H9 (cell line): ENCODE measurements at regions not wholly inside any gene's neighbourhood (a gene's known extent, or its start where the extent isn't known, plus 50 kb on each side); places are given as distances from the start of the nearest gene placed in this dataset.

Source experiments
- DNase-seq: peaks from one replicate; pipeline ENCODE4 v3.0.0-alpha.2; 2017
- H2AFZ ChIP-seq: one replicate; pipeline ENCODE4 v1.6.1; 2013; ENCODE audit warnings: mild to moderate bottlenecking, low read length, control low read depth, moderate library complexity
- H2AK5ac ChIP-seq: 2 replicates; pipeline ENCODE4 v1.6.1; 2013; ENCODE audit warnings: low read length, control low read depth, mixed read lengths; ENCODE audit not compliant: insufficient read length
- H2BK120ac ChIP-seq: one replicate; pipeline ENCODE4 v1.6.1; 2013; ENCODE audit warnings: low read depth, mild to moderate bottlenecking, low read length, control low read depth, inconsistent platforms; ENCODE audit not compliant: poor library complexity, severe bottlenecking
- H2BK12ac ChIP-seq: 2 replicates; pipeline ENCODE4 v1.6.1; 2013; ENCODE audit warnings: low read length, control low read depth, mixed read lengths, low read depth; ENCODE audit not compliant: insufficient read length
- H2BK15ac ChIP-seq: 2 replicates; pipeline ENCODE4 v1.6.1; 2013; ENCODE audit warnings: low read depth, low read length, control low read depth
- H2BK20ac ChIP-seq: one replicate; pipeline ENCODE4 v1.6.1; 2013; ENCODE audit warnings: low read depth, mild to moderate bottlenecking, low read length, control low read depth, inconsistent platforms; ENCODE audit not compliant: poor library complexity, severe bottlenecking
- H2BK5ac ChIP-seq: 2 replicates; pipeline ENCODE4 v1.6.1; 2013; ENCODE audit warnings: low read length, control low read depth, mixed read lengths; ENCODE audit not compliant: insufficient read length
- H3K14ac ChIP-seq: 2 replicates; pipeline ENCODE4 v1.6.1; 2013; ENCODE audit warnings: low read length, control low read depth; ENCODE audit not compliant: insufficient read depth
- H3K18ac ChIP-seq: 2 replicates; pipeline ENCODE4 v1.6.1; 2013; ENCODE audit warnings: low read depth, mild to moderate bottlenecking, mixed read lengths, low read length, control low read depth; ENCODE audit not compliant: insufficient read length
- H3K23ac ChIP-seq: 2 replicates; pipeline ENCODE4 v1.6.1; 2013; ENCODE audit warnings: low read length, control low read depth, mixed read lengths, low read depth; ENCODE audit not compliant: insufficient read length
- H3K23me2 ChIP-seq: 2 replicates; pipeline ENCODE4 v1.6.1; 2013; ENCODE audit warnings: low read depth, mild to moderate bottlenecking, mixed read lengths, low read length, control low read depth; ENCODE audit not compliant: insufficient read length, poor library complexity, severe bottlenecking
- H3K27ac ChIP-seq: 2 replicates; pipeline ENCODE4 v1.5.1; 2013; ENCODE audit warnings: low read length, control low read depth, mixed read lengths, low read depth; ENCODE audit not compliant: insufficient read length
- H3K27me3 ChIP-seq: 2 replicates; pipeline ENCODE4 v1.6.1; 2013; ENCODE audit warnings: low read length, control low read depth, inconsistent platforms; ENCODE audit not compliant: insufficient read depth
- H3K4ac ChIP-seq: 2 replicates; pipeline ENCODE4 v1.6.1; 2013; ENCODE audit warnings: low read depth, mild to moderate bottlenecking, control low read depth, inconsistent platforms, low read length, moderate library complexity
- H3K4me1 ChIP-seq: 2 replicates; pipeline ENCODE4 v1.6.1; 2013; ENCODE audit warnings: low read length, control low read depth, inconsistent platforms; ENCODE audit not compliant: insufficient read depth
- H3K4me2 ChIP-seq: 2 replicates; pipeline ENCODE4 v1.6.1; 2013; ENCODE audit warnings: low read length, control low read depth, mixed read lengths; ENCODE audit not compliant: insufficient read length, insufficient read depth
- H3K56ac ChIP-seq: 2 replicates; pipeline ENCODE4 v1.6.1; 2013; ENCODE audit warnings: low read depth, mild to moderate bottlenecking, mixed read lengths, low read length, control low read depth; ENCODE audit not compliant: insufficient read length
- H3K79me1 ChIP-seq: 2 replicates; pipeline ENCODE4 v1.6.1; 2013; ENCODE audit warnings: low read depth, mild to moderate bottlenecking, moderate library complexity, low read length, control low read depth, inconsistent platforms; ENCODE audit not compliant: insufficient read depth, poor library complexity, severe bottlenecking
- H3K79me2 ChIP-seq: 2 replicates; pipeline ENCODE4 v1.6.1; 2013; ENCODE audit warnings: low read length, control low read depth, inconsistent platforms; ENCODE audit not compliant: insufficient read depth
- H3K9ac ChIP-seq: 2 replicates; pipeline ENCODE4 v1.6.1; 2013; ENCODE audit warnings: low read length, control low read depth, mixed read lengths; ENCODE audit not compliant: insufficient read length; ENCODE audit errors: extremely low read depth
- H3K9me3 ChIP-seq: one replicate; pipeline ENCODE4 v1.6.1; 2013; ENCODE audit warnings: low read depth, low read length, inconsistent platforms; ENCODE audit not compliant: control insufficient read depth
- H3T11ph ChIP-seq: one replicate; pipeline ENCODE4 v1.6.1; 2013; ENCODE audit warnings: mild to moderate bottlenecking, low read length, control low read depth, inconsistent platforms
- H4K20me1 ChIP-seq: one replicate; pipeline ENCODE4 v1.6.1; 2013; ENCODE audit not compliant: control insufficient read depth, insufficient read length, insufficient read depth
- H4K5ac ChIP-seq: 2 replicates; pipeline ENCODE4 v1.6.1; 2013; ENCODE audit warnings: low read depth, mild to moderate bottlenecking, mixed read lengths, low read length, control low read depth; ENCODE audit not compliant: insufficient read length
- H4K8ac ChIP-seq: replicated peaks from 2 replicates; pipeline ENCODE4 v1.6.1; 2013; ENCODE audit warnings: low read length, control low read depth, mixed read lengths, low read depth; ENCODE audit not compliant: insufficient read length
- H4K91ac ChIP-seq: 2 replicates; pipeline ENCODE4 v1.6.1; 2013; ENCODE audit warnings: low read depth, mild to moderate bottlenecking, moderate library complexity, mixed read lengths, low read length, control low read depth; ENCODE audit not compliant: insufficient read length
- H3K27ac Mint-ChIP-seq, 3 experiments: 2 replicates in 2 of 3; 3 replicates in 1 of 3; pipeline ENCODE4 v1.8.0; 2020 to 2021; ENCODE audit warnings: mixed read lengths in 3 of 3, mild to moderate bottlenecking in 1 of 3, moderate library complexity in 1 of 3
- H3K27me3 Mint-ChIP-seq: 2 replicates; pipeline ENCODE4 v1.8.0; 2021; ENCODE audit warnings: low read depth, mild to moderate bottlenecking, moderate library complexity, mixed read lengths
- H3K36me3 Mint-ChIP-seq, 3 experiments: 2 replicates in 2 of 3; 3 replicates in 1 of 3; pipeline ENCODE4 v1.8.0; 2020 to 2021; ENCODE audit warnings: low read depth in 3 of 3, mixed read lengths in 3 of 3; ENCODE audit not compliant: insufficient read depth in 1 of 3
- H3K4me1 Mint-ChIP-seq, 2 experiments: 2 replicates each; pipeline ENCODE4 v1.8.0; 2020; ENCODE audit warnings: mixed read lengths in 2 of 2
- H3K4me3 Mint-ChIP-seq, 2 experiments: 2 replicates in 1 of 2; 3 replicates in 1 of 2; pipeline ENCODE4 v1.8.0; 2020 to 2021; ENCODE audit warnings: mild to moderate bottlenecking in 2 of 2, mixed read lengths in 2 of 2, moderate library complexity in 1 of 2
- H3K9me3 Mint-ChIP-seq, 2 experiments: 2 replicates in 1 of 2; 3 replicates in 1 of 2; pipeline ENCODE4 v1.8.0; 2020; ENCODE audit warnings: mild to moderate bottlenecking in 2 of 2, mixed read lengths in 2 of 2, moderate library complexity in 1 of 2
- WGBS: extraction: QIAGEN DNeasy Blood & Tissue Kit; methylation state at CpG from one replicate; pipeline ENCODE4 v1.1.7; 2013; ENCODE audit warnings: missing lambda C conversion rate, low lambda C conversion rate, mixed read lengths; ENCODE audit not compliant: insufficient read length; ENCODE audit errors: extremely low coverage; 5-methylcytosine and 5-hydroxymethylcytosine counted together
- TF ChIP-seq, protein P1 (sequence below): fragments of 200-600 bp; sonication (generic); conservative IDR thresholded peaks from 3 replicates; pipeline ENCODE4 v1.8.0; 2021; ENCODE audit warnings: antibody characterized with exemption, mild to moderate bottlenecking

GRCh38 chr5:8585230-8586018, 716.5 kb downstream of the MTRR start:
- no peaks in the 10 kb centered on the region for H3K27me3 ChIP-seq
- WGBS: no CpG with 5 or more reads among the region's 3 CpGs
- H2BK15ac ChIP-seq: no peak overlapping the region
- H2BK120ac ChIP-seq: no peak overlapping the region
- no peak overlapping the region for H3K4ac ChIP-seq
- no peak overlapping the region for H2BK5ac ChIP-seq
- H3K56ac ChIP-seq: no peak overlapping the region
- H3K4me1 ChIP-seq: no peaks in the 10 kb centered on the region
- H3K14ac ChIP-seq: no peak overlapping the region
- H3K4me2 ChIP-seq: no peak overlapping the region
- H3K27ac ChIP-seq: no peak overlapping the region
- H2AFZ ChIP-seq: no peak overlapping the region
- H3T11ph ChIP-seq: no peak overlapping the region
- H3K27me3 Mint-ChIP-seq: peaks cover 5% of the 10 kb centered on the region
- no peak for DNase-seq
- no peak overlapping the region for H3K27ac Mint-ChIP-seq
- no peaks in the 10 kb centered on the region for H3K79me2 ChIP-seq
- peaks cover 0 to 4% (median 0%) of the 10 kb centered on the region in 3 experiments; a peak in 2 of 7 replicates for H3K36me3 Mint-ChIP-seq
- H3K23me2 ChIP-seq: no peaks in the 10 kb centered on the region
- H3K9me3 ChIP-seq: no peaks in the 10 kb centered on the region
- no peak overlapping the region for H2BK20ac ChIP-seq
- no peak overlapping the region for H3K4me3 Mint-ChIP-seq
- no peak overlapping the region for H3K9ac ChIP-seq
- H3K79me1 ChIP-seq: no peaks in the 10 kb centered on the region
- no peak overlapping the region for H4K8ac ChIP-seq
- no peak overlapping the region for H4K5ac ChIP-seq
- no peaks in the 10 kb centered on the region for H3K4me1 Mint-ChIP-seq
- H2AK5ac ChIP-seq: no peak overlapping the region
- H4K91ac ChIP-seq: no peak overlapping the region
- TF ChIP-seq, protein P1, sequence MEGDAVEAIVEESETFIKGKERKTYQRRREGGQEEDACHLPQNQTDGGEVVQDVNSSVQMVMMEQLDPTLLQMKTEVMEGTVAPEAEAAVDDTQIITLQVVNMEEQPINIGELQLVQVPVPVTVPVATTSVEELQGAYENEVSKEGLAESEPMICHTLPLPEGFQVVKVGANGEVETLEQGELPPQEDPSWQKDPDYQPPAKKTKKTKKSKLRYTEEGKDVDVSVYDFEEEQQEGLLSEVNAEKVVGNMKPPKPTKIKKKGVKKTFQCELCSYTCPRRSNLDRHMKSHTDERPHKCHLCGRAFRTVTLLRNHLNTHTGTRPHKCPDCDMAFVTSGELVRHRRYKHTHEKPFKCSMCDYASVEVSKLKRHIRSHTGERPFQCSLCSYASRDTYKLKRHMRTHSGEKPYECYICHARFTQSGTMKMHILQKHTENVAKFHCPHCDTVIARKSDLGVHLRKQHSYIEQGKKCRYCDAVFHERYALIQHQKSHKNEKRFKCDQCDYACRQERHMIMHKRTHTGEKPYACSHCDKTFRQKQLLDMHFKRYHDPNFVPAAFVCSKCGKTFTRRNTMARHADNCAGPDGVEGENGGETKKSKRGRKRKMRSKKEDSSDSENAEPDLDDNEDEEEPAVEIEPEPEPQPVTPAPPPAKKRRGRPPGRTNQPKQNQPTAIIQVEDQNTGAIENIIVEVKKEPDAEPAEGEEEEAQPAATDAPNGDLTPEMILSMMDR: peak; percentile 70
- H3K18ac ChIP-seq: no peak overlapping the region
- no peak overlapping the region for H2BK12ac ChIP-seq
- H3K9me3 Mint-ChIP-seq: peaks cover 3 to 4% of the 10 kb centered on the region in 2 experiments; a peak in 3 of 5 replicates
- no peaks in the 10 kb centered on the region for H4K20me1 ChIP-seq
- H3K23ac ChIP-seq: no peak overlapping the region
